ENCODE measurements at regions not wholly inside any gene's neighbourhood (a gene's known extent, or its start where the extent isn't known, plus 50 kb on each side); places are given as distances from the start of the nearest gene placed in this dataset.
"Not testable (repeated sequence)": the region's sequence is repeated elsewhere in the genome, so short reads cannot be mapped to it uniquely, and the experiment has no call there.

DNA sequence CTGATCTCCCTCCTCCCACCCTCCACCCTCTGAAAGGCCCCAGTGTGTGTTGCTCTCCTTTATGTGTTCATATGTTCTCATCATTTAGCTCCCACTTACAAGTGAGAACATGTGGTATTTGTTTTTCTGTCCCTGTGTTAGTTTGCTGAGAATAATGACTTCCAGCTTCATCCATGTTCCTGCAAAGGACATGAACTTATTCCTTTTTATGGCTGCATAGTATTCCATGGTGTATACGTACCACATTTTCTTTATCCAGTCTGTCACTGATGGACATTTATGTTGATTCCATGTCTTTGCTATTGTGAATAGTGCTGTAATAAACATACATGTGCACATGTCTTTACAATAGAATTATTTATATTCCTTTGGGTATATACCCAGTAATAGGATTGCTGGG lies 67.0 kb upstream of the ARL15 start:
- not testable (repeated sequence) for H3K9me3 ChIP-seq (ENCODE audit: control insufficient read depth in 4 of 4, low read length in 3 of 4); H3K9ac ChIP-seq (ENCODE audit: low read depth in 1 of 2, low read length in 2 of 2); H3K4me1 ChIP-seq (ENCODE audit: control insufficient read depth in 4 of 4, insufficient read depth in 4 of 4, low read length in 3 of 4); H3K27me3 ChIP-seq (ENCODE audit: control insufficient read depth in 4 of 4, insufficient read depth in 4 of 4, low read length in 3 of 4); H3K4me3 ChIP-seq (ENCODE audit: low read depth in 1 of 3, low read length in 3 of 3); H3K36me3 ChIP-seq (ENCODE audit: control insufficient read depth in 4 of 4, insufficient read depth in 3 of 4, low read depth in 1 of 4, low read length in 3 of 4); DNase-seq (ENCODE audit: low spot score); H3K27ac ChIP-seq (ENCODE audit: low read depth in 1 of 2, low read length in 2 of 2)
- 94% methylated on average over 1 of the region's 1 CpG for WGBS

DNA sequence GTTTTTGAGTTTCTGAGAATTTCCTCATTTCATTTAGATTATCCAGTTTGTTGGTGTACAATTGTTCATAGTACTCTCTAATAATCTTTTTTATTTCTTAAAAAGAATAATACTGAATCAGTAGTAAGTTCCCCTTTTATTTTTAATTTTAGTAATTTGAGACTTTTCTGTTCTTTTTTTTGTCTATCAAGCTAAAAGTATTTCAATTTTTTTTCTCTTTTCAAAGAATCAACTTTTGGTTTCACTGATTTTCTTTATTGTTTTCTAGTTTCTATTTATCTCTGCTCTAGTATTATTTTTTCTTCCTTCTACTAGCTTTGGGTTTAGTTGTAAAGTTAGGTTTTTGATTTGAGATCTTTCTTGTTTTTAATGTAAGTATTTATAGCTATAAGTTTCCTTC lies 60.6 kb upstream of the ARL15 start:
- Histone ChIP-seq H3K9ac (ENCODE audit: low read depth in 1 of 2, low read length in 2 of 2) (no peak overlapping the region), H3K9me3 (ENCODE audit: control insufficient read depth in 4 of 4, low read length in 3 of 4) (no peaks in the 10 kb centered on the region), H3K36me3 (ENCODE audit: control insufficient read depth in 4 of 4, insufficient read depth in 3 of 4, low read depth in 1 of 4, low read length in 3 of 4) (no peaks in the 10 kb centered on the region), H3K27ac (ENCODE audit: low read depth in 1 of 2, low read length in 2 of 2) (no peak overlapping the region), H3K4me3 (ENCODE audit: low read depth in 1 of 3, low read length in 3 of 3) (no peak overlapping the region), H3K4me1 (ENCODE audit: control insufficient read depth in 4 of 4, insufficient read depth in 4 of 4, low read length in 3 of 4) (no peaks in the 10 kb centered on the region), H3K27me3 (ENCODE audit: control insufficient read depth in 4 of 4, insufficient read depth in 4 of 4, low read length in 3 of 4) (no peaks in the 10 kb centered on the region)
- TF ChIP-seq YY1 (IDR thresholded peaks at IDR 0.05) (no peak), SP1 (IDR thresholded peaks at IDR 0.05) (no peak), JUND (IDR thresholded peaks at IDR 0.05) (no peak), TAF1 (conservative IDR thresholded peaks at IDR 0.05) (no peak), RAD21 (IDR thresholded peaks at IDR 0.05) (no peak), RXRA (IDR thresholded peaks at IDR 0.05) (no peak), HNF4G (IDR thresholded peaks at IDR 0.05) (no peak), FOXA1 (IDR thresholded peaks at IDR 0.05) (no peak), EGR1 (IDR thresholded peaks at IDR 0.05; ENCODE audit: low read depth in 2 of 2) (no peak), NR2F2 (IDR thresholded peaks at IDR 0.05) (no peak), HNF4A (conservative IDR thresholded peaks at IDR 0.05) (no peak), GABPA (IDR thresholded peaks at IDR 0.05 in 1 of 2, conservative IDR thresholded peaks at IDR 0.05 in 1 of 2) (no peak), FOXA2 (IDR thresholded peaks at IDR 0.05) (no peak)
- TF ChIP-seq, protein P1, sequence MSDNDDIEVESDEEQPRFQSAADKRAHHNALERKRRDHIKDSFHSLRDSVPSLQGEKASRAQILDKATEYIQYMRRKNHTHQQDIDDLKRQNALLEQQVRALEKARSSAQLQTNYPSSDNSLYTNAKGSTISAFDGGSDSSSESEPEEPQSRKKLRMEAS (IDR thresholded peaks at IDR 0.05): no peak
- TF ChIP-seq, protein P2, sequence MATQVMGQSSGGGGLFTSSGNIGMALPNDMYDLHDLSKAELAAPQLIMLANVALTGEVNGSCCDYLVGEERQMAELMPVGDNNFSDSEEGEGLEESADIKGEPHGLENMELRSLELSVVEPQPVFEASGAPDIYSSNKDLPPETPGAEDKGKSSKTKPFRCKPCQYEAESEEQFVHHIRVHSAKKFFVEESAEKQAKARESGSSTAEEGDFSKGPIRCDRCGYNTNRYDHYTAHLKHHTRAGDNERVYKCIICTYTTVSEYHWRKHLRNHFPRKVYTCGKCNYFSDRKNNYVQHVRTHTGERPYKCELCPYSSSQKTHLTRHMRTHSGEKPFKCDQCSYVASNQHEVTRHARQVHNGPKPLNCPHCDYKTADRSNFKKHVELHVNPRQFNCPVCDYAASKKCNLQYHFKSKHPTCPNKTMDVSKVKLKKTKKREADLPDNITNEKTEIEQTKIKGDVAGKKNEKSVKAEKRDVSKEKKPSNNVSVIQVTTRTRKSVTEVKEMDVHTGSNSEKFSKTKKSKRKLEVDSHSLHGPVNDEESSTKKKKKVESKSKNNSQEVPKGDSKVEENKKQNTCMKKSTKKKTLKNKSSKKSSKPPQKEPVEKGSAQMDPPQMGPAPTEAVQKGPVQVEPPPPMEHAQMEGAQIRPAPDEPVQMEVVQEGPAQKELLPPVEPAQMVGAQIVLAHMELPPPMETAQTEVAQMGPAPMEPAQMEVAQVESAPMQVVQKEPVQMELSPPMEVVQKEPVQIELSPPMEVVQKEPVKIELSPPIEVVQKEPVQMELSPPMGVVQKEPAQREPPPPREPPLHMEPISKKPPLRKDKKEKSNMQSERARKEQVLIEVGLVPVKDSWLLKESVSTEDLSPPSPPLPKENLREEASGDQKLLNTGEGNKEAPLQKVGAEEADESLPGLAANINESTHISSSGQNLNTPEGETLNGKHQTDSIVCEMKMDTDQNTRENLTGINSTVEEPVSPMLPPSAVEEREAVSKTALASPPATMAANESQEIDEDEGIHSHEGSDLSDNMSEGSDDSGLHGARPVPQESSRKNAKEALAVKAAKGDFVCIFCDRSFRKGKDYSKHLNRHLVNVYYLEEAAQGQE (IDR thresholded peaks at IDR 0.05): no peak
- TF ChIP-seq, protein P3, sequence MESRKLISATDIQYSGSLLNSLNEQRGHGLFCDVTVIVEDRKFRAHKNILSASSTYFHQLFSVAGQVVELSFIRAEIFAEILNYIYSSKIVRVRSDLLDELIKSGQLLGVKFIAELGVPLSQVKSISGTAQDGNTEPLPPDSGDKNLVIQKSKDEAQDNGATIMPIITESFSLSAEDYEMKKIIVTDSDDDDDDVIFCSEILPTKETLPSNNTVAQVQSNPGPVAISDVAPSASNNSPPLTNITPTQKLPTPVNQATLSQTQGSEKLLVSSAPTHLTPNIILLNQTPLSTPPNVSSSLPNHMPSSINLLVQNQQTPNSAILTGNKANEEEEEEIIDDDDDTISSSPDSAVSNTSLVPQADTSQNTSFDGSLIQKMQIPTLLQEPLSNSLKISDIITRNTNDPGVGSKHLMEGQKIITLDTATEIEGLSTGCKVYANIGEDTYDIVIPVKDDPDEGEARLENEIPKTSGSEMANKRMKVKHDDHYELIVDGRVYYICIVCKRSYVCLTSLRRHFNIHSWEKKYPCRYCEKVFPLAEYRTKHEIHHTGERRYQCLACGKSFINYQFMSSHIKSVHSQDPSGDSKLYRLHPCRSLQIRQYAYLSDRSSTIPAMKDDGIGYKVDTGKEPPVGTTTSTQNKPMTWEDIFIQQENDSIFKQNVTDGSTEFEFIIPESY (IDR thresholded peaks at IDR 0.05): no peak
- TF ChIP-seq, protein P4, sequence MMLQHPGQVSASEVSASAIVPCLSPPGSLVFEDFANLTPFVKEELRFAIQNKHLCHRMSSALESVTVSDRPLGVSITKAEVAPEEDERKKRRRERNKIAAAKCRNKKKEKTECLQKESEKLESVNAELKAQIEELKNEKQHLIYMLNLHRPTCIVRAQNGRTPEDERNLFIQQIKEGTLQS (IDR thresholded peaks at IDR 0.05): no peak
- TF ChIP-seq, protein P5, sequence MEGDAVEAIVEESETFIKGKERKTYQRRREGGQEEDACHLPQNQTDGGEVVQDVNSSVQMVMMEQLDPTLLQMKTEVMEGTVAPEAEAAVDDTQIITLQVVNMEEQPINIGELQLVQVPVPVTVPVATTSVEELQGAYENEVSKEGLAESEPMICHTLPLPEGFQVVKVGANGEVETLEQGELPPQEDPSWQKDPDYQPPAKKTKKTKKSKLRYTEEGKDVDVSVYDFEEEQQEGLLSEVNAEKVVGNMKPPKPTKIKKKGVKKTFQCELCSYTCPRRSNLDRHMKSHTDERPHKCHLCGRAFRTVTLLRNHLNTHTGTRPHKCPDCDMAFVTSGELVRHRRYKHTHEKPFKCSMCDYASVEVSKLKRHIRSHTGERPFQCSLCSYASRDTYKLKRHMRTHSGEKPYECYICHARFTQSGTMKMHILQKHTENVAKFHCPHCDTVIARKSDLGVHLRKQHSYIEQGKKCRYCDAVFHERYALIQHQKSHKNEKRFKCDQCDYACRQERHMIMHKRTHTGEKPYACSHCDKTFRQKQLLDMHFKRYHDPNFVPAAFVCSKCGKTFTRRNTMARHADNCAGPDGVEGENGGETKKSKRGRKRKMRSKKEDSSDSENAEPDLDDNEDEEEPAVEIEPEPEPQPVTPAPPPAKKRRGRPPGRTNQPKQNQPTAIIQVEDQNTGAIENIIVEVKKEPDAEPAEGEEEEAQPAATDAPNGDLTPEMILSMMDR (IDR thresholded peaks at IDR 0.05; ENCODE audit: low read depth, low read length, missing input control): no peak
- no peak for DNase-seq (ENCODE audit: low spot score)
